ENCODE measurements at regions not wholly inside any gene's neighbourhood (a gene's known extent, or its start where the extent isn't known, plus 50 kb on each side); places are given as distances from the start of the nearest gene placed in this dataset.

DNA sequence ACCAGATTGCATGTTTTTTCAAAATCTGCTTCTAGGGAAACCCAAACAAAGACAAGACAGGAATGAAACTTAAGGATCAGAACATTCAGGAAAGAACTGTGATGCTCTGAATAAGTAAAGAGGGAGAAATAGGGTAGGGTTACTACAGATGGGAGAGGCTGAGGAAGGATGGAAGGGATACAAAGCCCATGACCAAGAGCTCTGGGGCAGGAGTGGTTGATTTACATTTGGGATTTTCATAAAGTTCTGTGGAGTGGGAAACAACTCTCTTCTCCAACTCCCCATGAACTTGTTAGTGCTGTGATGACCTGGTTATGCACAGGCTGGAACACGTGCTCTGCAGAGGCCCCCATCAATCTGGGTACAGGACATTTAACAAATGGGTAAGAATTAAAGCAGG, 216.0 kb upstream of the KLF14 start:
- CTCF ChIA-PET = interaction anchor here (0.8 kb wide), 1 partner anchor 32 kb away, joined by 3 read pairs; no protein-coding TSS in a partner anchor
- no peak overlapping the region for H3K4me3 Mint-ChIP-seq
- TF ChIP-seq MXD4 (CRISPR knock-in tag; IDR thresholded peaks at IDR 0.05; ENCODE audit: borderline replicate concordance) (no peak), ETV6 (CRISPR knock-in tag; IDR thresholded peaks at IDR 0.05) (no peak), GTF2I (CRISPR knock-in tag; conservative IDR thresholded peaks at IDR 0.05) (no peak)
- POLR2A ChIA-PET = no interaction called here
- H3K27me3 Mint-ChIP-seq (ENCODE audit: low read depth) = no peaks in the 10 kb centered on the region
- no peaks in the 10 kb centered on the region for H3K36me3 Mint-ChIP-seq
- H3K4me1 Mint-ChIP-seq = peaks cover 23% of the 10 kb centered on the region
- H3K27ac Mint-ChIP-seq = no peak overlapping the region
- no peaks in the 10 kb centered on the region for H3K9me3 Mint-ChIP-seq
- no peak for DNase-seq (ENCODE audit: low spot score)
- ATAC-seq = no peak

- TF ChIP-seq GRHL2 (CRISPR knock-in tag; IDR thresholded peaks at IDR 0.05; ENCODE audit: insufficient replicate concordance, severe bottlenecking) (no peak), MYBL2 (CRISPR knock-in tag; IDR thresholded peaks at IDR 0.05) (no peak), GTF2I (CRISPR knock-in tag; conservative IDR thresholded peaks at IDR 0.05) (no peak), ZSCAN18 (CRISPR knock-in tag; IDR thresholded peaks at IDR 0.05) (no peak), TEAD4 (CRISPR knock-in tag; IDR thresholded peaks at IDR 0.05) (no peak), E2F5 (CRISPR knock-in tag; IDR thresholded peaks at IDR 0.05) (no peak), OVOL2 (CRISPR knock-in tag; IDR thresholded peaks at IDR 0.05; ENCODE audit: borderline replicate concordance) (no peak)
- TF ChIP-seq, protein P1, sequence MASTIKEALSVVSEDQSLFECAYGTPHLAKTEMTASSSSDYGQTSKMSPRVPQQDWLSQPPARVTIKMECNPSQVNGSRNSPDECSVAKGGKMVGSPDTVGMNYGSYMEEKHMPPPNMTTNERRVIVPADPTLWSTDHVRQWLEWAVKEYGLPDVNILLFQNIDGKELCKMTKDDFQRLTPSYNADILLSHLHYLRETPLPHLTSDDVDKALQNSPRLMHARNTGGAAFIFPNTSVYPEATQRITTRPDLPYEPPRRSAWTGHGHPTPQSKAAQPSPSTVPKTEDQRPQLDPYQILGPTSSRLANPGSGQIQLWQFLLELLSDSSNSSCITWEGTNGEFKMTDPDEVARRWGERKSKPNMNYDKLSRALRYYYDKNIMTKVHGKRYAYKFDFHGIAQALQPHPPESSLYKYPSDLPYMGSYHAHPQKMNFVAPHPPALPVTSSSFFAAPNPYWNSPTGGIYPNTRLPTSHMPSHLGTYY (CRISPR knock-in tag; IDR thresholded peaks at IDR 0.05) = no peak
- H3K9me3 Mint-ChIP-seq = no peaks in the 10 kb centered on the region
- H3K36me3 Mint-ChIP-seq = no peaks in the 10 kb centered on the region
- ChIA-PET CTCF (no interaction called here), POLR2A (no interaction called here)
- no peak overlapping the region for H3K4me3 Mint-ChIP-seq
- ATAC-seq = no peak
- H3K4me1 Mint-ChIP-seq = peaks cover 27% of the 10 kb centered on the region
- DNase-seq (ENCODE audit: low spot score) = no peak
- no peak overlapping the region for H3K27ac Mint-ChIP-seq
- no peaks in the 10 kb centered on the region for H3K27me3 Mint-ChIP-seq (ENCODE audit: low read depth)
Measured at GRCh38 chr7:130950741-130951140, 216.7 kb upstream of the KLF14 start.

DNA sequence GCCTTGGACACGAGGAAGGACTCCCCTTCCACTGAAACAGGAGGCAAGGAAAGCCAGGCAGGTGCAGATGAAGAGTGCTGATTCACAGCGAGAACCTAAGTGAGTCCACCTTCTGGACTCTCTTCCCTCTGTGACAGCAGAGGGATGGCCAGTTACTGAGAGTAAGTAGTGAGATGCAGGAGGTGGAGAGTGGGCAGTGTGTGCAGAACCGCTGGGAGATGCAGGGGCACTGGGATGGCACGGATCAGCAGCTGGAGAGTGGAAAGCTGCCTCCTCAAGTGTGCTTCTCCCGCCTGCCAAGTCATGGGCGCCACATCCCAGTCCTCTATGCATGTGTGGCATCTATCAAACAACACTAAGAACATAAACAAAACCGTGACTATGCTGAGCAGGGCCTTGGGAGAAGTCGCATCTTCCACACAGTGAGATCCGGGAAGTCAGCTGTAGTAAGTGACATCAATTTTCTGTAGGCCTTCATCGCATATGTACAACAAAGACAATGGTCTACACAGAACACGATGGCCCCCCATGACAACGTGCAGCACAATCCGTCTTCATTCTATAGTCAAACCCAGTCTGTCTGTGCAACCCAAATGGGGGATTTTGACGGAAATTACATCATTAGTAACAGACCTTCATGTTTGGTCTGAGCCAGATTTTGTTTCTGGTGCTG, 217.4 kb upstream of the KLF14 start:
- ChIA-PET CTCF (interaction anchor here (0.8 kb wide), 1 partner anchor 9 kb away, joined by 3 read pairs; no protein-coding TSS in a partner anchor), POLR2A (interaction anchor here (0.6 kb wide), 1 partner anchor 461 kb away, joined by 3 read pairs; no protein-coding TSS in a partner anchor)

More for the DNA sequence above, 217.4 kb upstream of the KLF14 start:
- TF ChIP-seq ZNF423 (CRISPR knock-in tag; IDR thresholded peaks at IDR 0.05) (no peak), ZNF671 (CRISPR knock-in tag; IDR thresholded peaks at IDR 0.05) (no peak), ZNF416 (CRISPR knock-in tag; IDR thresholded peaks at IDR 0.05) (no peak), TP53 (CRISPR knock-in tag; IDR thresholded peaks at IDR 0.05) (no peak), PRRX2 (CRISPR knock-in tag; IDR thresholded peaks at IDR 0.05) (no peak), RORB (CRISPR knock-in tag; IDR thresholded peaks at IDR 0.05) (no peak), GABPB1 (CRISPR knock-in tag; IDR thresholded peaks at IDR 0.05) (no peak), OVOL2 (CRISPR knock-in tag; IDR thresholded peaks at IDR 0.05; ENCODE audit: borderline replicate concordance) (no peak), CBFB (CRISPR knock-in tag; IDR thresholded peaks at IDR 0.05; ENCODE audit: low read depth) (no peak), CDX4 (CRISPR knock-in tag; IDR thresholded peaks at IDR 0.05; ENCODE audit: borderline replicate concordance) (no peak), NR1H2 (CRISPR knock-in tag; IDR thresholded peaks at IDR 0.05) (no peak), ZNF138 (CRISPR knock-in tag; conservative IDR thresholded peaks at IDR 0.05) (no peak), SMAD4 (CRISPR knock-in tag; IDR thresholded peaks at IDR 0.05) (no peak), ATF1 (CRISPR knock-in tag; IDR thresholded peaks at IDR 0.05) (no peak), MYBL2 (CRISPR knock-in tag; IDR thresholded peaks at IDR 0.05) (no peak)
- TF ChIP-seq, protein P2, sequence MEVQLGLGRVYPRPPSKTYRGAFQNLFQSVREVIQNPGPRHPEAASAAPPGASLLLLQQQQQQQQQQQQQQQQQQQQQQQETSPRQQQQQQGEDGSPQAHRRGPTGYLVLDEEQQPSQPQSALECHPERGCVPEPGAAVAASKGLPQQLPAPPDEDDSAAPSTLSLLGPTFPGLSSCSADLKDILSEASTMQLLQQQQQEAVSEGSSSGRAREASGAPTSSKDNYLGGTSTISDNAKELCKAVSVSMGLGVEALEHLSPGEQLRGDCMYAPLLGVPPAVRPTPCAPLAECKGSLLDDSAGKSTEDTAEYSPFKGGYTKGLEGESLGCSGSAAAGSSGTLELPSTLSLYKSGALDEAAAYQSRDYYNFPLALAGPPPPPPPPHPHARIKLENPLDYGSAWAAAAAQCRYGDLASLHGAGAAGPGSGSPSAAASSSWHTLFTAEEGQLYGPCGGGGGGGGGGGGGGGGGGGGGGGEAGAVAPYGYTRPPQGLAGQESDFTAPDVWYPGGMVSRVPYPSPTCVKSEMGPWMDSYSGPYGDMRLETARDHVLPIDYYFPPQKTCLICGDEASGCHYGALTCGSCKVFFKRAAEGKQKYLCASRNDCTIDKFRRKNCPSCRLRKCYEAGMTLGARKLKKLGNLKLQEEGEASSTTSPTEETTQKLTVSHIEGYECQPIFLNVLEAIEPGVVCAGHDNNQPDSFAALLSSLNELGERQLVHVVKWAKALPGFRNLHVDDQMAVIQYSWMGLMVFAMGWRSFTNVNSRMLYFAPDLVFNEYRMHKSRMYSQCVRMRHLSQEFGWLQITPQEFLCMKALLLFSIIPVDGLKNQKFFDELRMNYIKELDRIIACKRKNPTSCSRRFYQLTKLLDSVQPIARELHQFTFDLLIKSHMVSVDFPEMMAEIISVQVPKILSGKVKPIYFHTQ (CRISPR knock-in tag; IDR thresholded peaks at IDR 0.05) = no peak
- DNase-seq (ENCODE audit: low spot score) (no peak), ATAC-seq (no peak)
- Mint-ChIP-seq H3K27me3 (ENCODE audit: low read depth) (no peaks in the 10 kb centered on the region), H3K36me3 (no peaks in the 10 kb centered on the region), H3K4me1 (peaks cover 27% of the 10 kb centered on the region), H3K27ac (no peak overlapping the region), H3K4me3 (no peak overlapping the region), H3K9me3 (no peaks in the 10 kb centered on the region)

Measured in WTC11 (cell line).